ENCODE measurements at regions not wholly inside any gene's neighbourhood (a gene's known extent, or its start where the extent isn't known, plus 50 kb on each side); places are given as distances from the start of the nearest gene placed in this dataset.

GRCh38 chrX:76026751-76027150 lies 146.1 kb upstream of the PBDC1 start:
- H2BK20ac ChIP-seq (ENCODE audit: low read depth, low read length, poor library complexity, severe bottlenecking): no peak overlapping the region
- no peaks in the 10 kb centered on the region for H3K23me2 ChIP-seq (ENCODE audit: insufficient read length, low read depth, low read length, poor library complexity, severe bottlenecking)
- WGBS (ENCODE audit: extremely low coverage, insufficient read length, low lambda C conversion rate): no CpG with 5 or more reads among the region's 3 CpGs
- Mint-ChIP-seq H3K4me1 (0 out of 4 replicates have a peak, but pooled peaks cover 0 to 4% of the 10 kb centered on the region in 2 experiments), H3K36me3 (ENCODE audit: insufficient read depth in 1 of 3, low read depth in 3 of 3) (peaks cover 0 to 7% (median 4%) of the 10 kb centered on the region in 3 experiments; a peak in 4 of 7 replicates), H3K4me3 (no peak overlapping the region), H3K27me3 (ENCODE audit: low read depth) (no peaks in the 10 kb centered on the region), H3K27ac (no peak overlapping the region), H3K9me3 (peaks cover 65 to 83% of the 10 kb centered on the region in 2 experiments)
- H2BK120ac ChIP-seq (ENCODE audit: low read depth, low read length, poor library complexity, severe bottlenecking): no peak overlapping the region
- no peaks in the 10 kb centered on the region for H3K79me1 ChIP-seq (ENCODE audit: insufficient read depth, low read depth, low read length, poor library complexity, severe bottlenecking)
- TF ChIP-seq, protein P1, sequence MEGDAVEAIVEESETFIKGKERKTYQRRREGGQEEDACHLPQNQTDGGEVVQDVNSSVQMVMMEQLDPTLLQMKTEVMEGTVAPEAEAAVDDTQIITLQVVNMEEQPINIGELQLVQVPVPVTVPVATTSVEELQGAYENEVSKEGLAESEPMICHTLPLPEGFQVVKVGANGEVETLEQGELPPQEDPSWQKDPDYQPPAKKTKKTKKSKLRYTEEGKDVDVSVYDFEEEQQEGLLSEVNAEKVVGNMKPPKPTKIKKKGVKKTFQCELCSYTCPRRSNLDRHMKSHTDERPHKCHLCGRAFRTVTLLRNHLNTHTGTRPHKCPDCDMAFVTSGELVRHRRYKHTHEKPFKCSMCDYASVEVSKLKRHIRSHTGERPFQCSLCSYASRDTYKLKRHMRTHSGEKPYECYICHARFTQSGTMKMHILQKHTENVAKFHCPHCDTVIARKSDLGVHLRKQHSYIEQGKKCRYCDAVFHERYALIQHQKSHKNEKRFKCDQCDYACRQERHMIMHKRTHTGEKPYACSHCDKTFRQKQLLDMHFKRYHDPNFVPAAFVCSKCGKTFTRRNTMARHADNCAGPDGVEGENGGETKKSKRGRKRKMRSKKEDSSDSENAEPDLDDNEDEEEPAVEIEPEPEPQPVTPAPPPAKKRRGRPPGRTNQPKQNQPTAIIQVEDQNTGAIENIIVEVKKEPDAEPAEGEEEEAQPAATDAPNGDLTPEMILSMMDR (conservative IDR thresholded peaks at IDR 0.05): no peak
- no peak overlapping the region for H3K27ac ChIP-seq (ENCODE audit: insufficient read length, low read depth, low read length)
- H4K5ac ChIP-seq (ENCODE audit: insufficient read length, low read depth, low read length): no peak overlapping the region
- no peak overlapping the region for H3K14ac ChIP-seq (ENCODE audit: insufficient read depth, low read length)
- H3T11ph ChIP-seq (ENCODE audit: low read length): no peak overlapping the region
- H2BK12ac ChIP-seq (ENCODE audit: insufficient read length, low read depth, low read length): no peak overlapping the region
- H2AK5ac ChIP-seq (ENCODE audit: insufficient read length, low read length): no peak overlapping the region
- H3K4me1 ChIP-seq (ENCODE audit: insufficient read depth, low read length): no peaks in the 10 kb centered on the region
- H2BK5ac ChIP-seq (ENCODE audit: insufficient read length, low read length): no peak overlapping the region
- no peak overlapping the region for H3K56ac ChIP-seq (ENCODE audit: insufficient read length, low read depth, low read length)
- no peak overlapping the region for H3K4me2 ChIP-seq (ENCODE audit: insufficient read depth, insufficient read length, low read length)
- H4K91ac ChIP-seq (ENCODE audit: insufficient read length, low read depth, low read length): no peak overlapping the region
- peaks cover 18% of the 10 kb centered on the region for H3K9me3 ChIP-seq (ENCODE audit: control insufficient read depth, low read depth, low read length)
- no peak overlapping the region for H4K8ac ChIP-seq (replicated peaks; ENCODE audit: insufficient read length, low read depth, low read length)
- H3K18ac ChIP-seq (ENCODE audit: insufficient read length, low read depth, low read length): no peak overlapping the region
- no peak overlapping the region for H3K23ac ChIP-seq (ENCODE audit: insufficient read length, low read depth, low read length)
- H2BK15ac ChIP-seq (ENCODE audit: low read depth, low read length): no peak overlapping the region
- no peaks in the 10 kb centered on the region for H4K20me1 ChIP-seq (ENCODE audit: control insufficient read depth, insufficient read depth, insufficient read length)
- no peak overlapping the region for H3K4ac ChIP-seq (ENCODE audit: low read depth, low read length)
- no peaks in the 10 kb centered on the region for H3K27me3 ChIP-seq (ENCODE audit: insufficient read depth, low read length)
- H3K79me2 ChIP-seq (ENCODE audit: insufficient read depth, low read length): no peaks in the 10 kb centered on the region
- no peak for DNase-seq
- H3K9ac ChIP-seq (ENCODE audit: extremely low read depth, insufficient read length, low read length): no peak overlapping the region
- H2AFZ ChIP-seq (ENCODE audit: low read length): no peak overlapping the region
